ENCODE measurements at regions not wholly inside any gene's neighbourhood (a gene's known extent, or its start where the extent isn't known, plus 50 kb on each side); places are given as distances from the start of the nearest gene placed in this dataset.

DNA sequence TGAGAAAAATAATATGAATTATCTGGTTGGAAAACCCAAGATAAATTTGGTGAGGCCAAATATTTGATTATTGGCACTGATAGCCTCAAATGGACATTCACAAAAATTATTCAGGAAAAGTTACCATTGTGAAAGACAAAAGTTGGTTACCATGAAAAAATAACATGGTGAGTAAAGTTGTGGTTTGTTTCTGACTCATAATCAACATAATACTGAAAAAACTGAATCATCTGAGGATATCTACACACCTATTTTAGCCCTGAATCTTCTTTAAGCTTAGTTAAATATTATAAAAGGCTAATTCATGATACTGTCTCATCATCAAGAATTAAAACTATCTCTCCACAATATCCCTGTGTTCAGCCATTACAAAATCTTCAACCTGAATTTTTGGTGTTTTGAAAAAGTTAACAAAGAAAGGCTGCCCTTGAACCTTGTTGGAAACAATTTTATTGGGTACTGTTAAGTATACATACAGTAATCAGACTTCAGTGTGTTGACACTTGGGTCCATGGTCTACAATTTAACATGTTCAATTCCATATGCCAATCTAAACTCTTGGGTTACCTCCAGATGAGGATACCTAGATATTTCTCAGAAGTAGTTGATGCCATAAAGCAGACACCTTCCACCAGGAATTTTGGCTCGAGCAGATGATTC, 607.5 kb upstream of the SLC39A10 start:
- Mint-ChIP-seq H3K27me3 (ENCODE audit: low read depth) (peaks cover 4% of the 10 kb centered on the region), H3K27ac (no peak overlapping the region), H3K9me3 (no peaks in the 10 kb centered on the region), H3K4me1 (ENCODE audit: low read depth) (peaks cover 3% of the 10 kb centered on the region), H3K36me3 (ENCODE audit: low read depth) (no peaks in the 10 kb centered on the region), H3K4me3 (ENCODE audit: low read depth) (no peak overlapping the region)
- DNase-seq (ENCODE audit: low spot score): no peak
- intact Hi-C loops (cut with micrococcal nuclease): no loop called here

DNA sequence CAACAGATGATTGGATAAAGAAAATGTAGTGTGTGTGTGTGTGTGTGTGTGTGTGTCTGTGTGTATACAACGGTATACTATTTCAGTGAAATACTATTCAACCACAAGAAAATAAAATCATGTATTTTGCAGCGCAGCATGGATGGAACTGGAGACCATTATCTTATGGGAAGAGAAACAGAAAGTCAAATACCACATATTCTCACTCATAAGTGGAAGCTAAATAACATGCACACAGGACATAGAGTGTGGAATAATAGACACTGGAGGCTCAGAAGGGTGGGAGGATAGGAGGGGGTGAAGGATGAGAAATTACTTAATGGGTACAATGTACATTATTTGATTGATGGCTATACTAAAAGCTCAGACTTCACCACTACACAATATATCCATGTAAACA, 609.1 kb upstream of the SLC39A10 start:
- H3K9me3 Mint-ChIP-seq: no peaks in the 10 kb centered on the region
- H3K27me3 Mint-ChIP-seq (ENCODE audit: low read depth): peaks cover 5% of the 10 kb centered on the region
- H3K4me1 Mint-ChIP-seq (ENCODE audit: low read depth): peaks cover 3% of the 10 kb centered on the region
- no peaks in the 10 kb centered on the region for H3K36me3 Mint-ChIP-seq (ENCODE audit: low read depth)
- intact Hi-C loops (cut with micrococcal nuclease): no loop called here
- no peak for DNase-seq (ENCODE audit: low spot score)
- H3K27ac Mint-ChIP-seq: no peak overlapping the region
- no peak overlapping the region for H3K4me3 Mint-ChIP-seq (ENCODE audit: low read depth)

DNA sequence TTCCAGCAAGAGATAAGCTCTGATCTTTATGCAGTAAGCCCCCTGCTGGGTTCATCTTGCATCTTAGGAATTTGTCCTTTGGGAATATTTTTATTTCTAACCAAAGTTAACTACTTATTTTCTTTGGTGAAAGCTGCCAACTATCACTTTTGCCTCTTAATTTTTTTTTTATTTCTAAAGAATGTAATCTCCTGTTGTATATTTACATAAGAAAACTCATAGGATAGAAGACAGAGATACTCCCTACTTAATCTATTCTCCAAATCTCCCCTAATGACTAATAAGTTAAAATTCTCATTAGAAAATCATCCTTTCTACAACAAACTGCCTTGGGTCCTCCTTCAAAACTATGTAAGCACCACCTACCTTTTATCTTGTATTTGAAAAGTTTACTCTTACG, 612.2 kb upstream of the SLC39A10 start:
- Mint-ChIP-seq H3K36me3 (ENCODE audit: low read depth) (no peaks in the 10 kb centered on the region), H3K4me1 (ENCODE audit: low read depth) (peaks cover 3% of the 10 kb centered on the region), H3K27me3 (ENCODE audit: low read depth) (peaks cover 5% of the 10 kb centered on the region), H3K9me3 (no peaks in the 10 kb centered on the region), H3K4me3 (ENCODE audit: low read depth) (no peak overlapping the region), H3K27ac (no peak overlapping the region)
- intact Hi-C loops (cut with micrococcal nuclease): no loop called here
- no peak for DNase-seq (ENCODE audit: low spot score)

DNA sequence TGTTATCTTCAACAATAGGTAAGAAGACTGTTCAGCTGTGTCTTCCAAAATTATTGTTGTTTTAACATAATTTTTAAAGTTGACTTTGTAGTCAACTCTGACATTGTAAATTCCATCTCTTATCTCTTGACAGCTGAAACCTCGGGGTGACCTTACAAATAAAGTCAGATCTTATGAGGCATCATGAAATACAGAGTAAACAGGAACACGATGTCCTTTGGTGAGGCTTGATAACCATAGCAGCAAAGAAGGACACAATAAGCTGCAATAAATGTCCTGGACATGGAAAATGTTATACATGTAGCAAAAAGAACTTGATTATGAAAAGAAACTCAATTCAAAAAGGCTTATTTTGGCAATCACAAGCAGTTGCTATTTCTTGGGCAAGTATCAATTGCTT, 618.9 kb upstream of the SLC39A10 start:
- Mint-ChIP-seq H3K4me3 (ENCODE audit: low read depth) (no peak overlapping the region), H3K4me1 (ENCODE audit: low read depth) (no peaks in the 10 kb centered on the region), H3K9me3 (no peaks in the 10 kb centered on the region), H3K36me3 (ENCODE audit: low read depth) (no peaks in the 10 kb centered on the region), H3K27me3 (ENCODE audit: low read depth) (peaks cover 3% of the 10 kb centered on the region), H3K27ac (no peak overlapping the region)
- intact Hi-C loops (cut with micrococcal nuclease): no loop called here
- no peak for DNase-seq (ENCODE audit: low spot score)

DNA sequence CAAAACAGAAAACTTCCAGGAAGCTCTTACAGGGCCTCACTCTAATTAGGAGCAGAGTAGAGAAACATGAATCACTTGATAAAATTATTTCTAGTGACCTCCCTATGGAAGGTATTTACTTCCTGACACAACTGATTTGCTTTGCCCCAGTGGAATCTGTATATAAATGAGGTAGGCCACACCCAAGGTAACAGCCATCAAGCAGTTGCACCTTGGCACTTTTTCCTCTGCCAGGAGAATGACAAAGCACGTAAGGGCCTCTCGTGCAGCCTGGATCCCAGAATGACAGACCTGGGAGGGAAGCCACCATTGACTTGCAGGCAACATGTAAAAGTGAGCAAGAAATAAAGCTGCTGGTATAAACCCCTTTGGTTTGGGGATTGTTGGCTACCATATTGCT, 620.0 kb upstream of the SLC39A10 start:
- H3K27me3 Mint-ChIP-seq (ENCODE audit: low read depth): no peaks in the 10 kb centered on the region
- H3K4me1 Mint-ChIP-seq (ENCODE audit: low read depth): no peaks in the 10 kb centered on the region
- H3K4me3 Mint-ChIP-seq (ENCODE audit: low read depth): no peak overlapping the region
- no peak overlapping the region for H3K27ac Mint-ChIP-seq
- intact Hi-C loops (cut with micrococcal nuclease): no loop called here
- DNase-seq (ENCODE audit: low spot score): no peak
- H3K36me3 Mint-ChIP-seq (ENCODE audit: low read depth): no peaks in the 10 kb centered on the region
- H3K9me3 Mint-ChIP-seq: no peaks in the 10 kb centered on the region

DNA sequence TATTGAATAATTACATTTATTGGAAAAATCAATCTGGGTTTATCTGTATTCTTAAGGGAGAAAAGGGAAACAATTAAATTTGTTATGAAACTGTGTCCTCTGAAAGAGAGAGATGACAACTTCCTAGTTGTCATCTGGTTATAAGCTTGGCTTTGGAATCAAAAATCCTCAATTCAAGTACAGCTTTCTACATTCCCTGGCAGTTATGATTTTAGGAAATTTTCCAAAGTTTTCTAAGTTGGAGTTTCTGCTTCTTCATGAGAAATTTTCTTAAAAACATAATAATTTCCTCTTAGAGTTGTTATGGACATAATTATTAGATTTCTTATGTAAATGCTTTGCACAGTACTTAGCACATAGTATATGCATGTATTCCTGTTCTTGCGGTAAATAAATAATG, 625.6 kb upstream of the SLC39A10 start:
- DNase-seq (ENCODE audit: low spot score): no peak
- peaks cover 2% of the 10 kb centered on the region for H3K4me1 Mint-ChIP-seq (ENCODE audit: low read depth)
- no peak overlapping the region for H3K27ac Mint-ChIP-seq
- intact Hi-C loops (cut with micrococcal nuclease): no loop called here
- H3K9me3 Mint-ChIP-seq: no peaks in the 10 kb centered on the region
- peaks cover 1% of the 10 kb centered on the region for H3K27me3 Mint-ChIP-seq (ENCODE audit: low read depth)
- no peak overlapping the region for H3K4me3 Mint-ChIP-seq (ENCODE audit: low read depth)
- H3K36me3 Mint-ChIP-seq (ENCODE audit: low read depth): no peaks in the 10 kb centered on the region

DNA sequence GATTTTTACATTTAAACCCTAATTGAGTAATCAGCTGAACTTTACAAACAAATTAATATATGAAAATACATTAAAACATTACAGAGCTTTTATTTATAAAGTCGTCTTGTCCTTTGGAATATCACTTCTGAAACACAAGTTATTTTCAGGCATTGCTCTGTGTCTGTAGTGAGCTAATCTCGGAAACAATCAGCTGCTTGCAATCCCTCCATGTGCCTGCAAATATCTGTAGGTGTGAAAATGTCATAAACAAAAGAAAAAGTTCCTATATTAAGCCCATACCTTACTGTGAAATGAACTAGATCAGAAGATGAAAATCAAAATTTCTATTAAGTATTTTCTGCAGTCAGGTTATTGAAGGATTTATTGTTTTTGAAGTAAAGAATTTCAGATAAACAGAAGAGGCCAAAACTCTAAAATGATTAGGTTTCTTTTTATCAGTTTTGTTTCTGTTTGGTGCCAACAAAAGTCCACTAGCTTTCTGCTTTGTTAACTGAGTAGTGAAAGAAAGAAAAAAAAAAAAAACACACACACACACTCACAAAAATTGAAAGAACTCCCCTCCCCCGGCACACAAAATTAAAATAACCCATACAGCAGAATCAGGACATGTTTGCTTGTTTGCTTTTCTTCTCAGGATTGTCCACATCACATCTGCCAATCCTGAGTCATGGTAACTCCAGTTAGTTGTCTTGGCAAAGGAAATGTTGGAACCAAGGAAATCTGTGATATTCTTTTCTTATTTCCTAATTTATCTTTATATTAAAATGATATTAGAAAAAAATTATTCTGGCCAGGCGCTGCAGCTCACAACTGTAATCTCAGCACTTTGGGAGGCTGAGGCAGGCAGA, 627.0 kb upstream of the SLC39A10 start:
- Mint-ChIP-seq H3K27me3 (ENCODE audit: low read depth) (peaks cover 1% of the 10 kb centered on the region), H3K9me3 (no peaks in the 10 kb centered on the region), H3K4me3 (ENCODE audit: low read depth) (no peak overlapping the region), H3K36me3 (ENCODE audit: low read depth) (no peaks in the 10 kb centered on the region), H3K4me1 (ENCODE audit: low read depth) (peaks cover 2% of the 10 kb centered on the region), H3K27ac (no peak overlapping the region)
- DNase-seq (ENCODE audit: low spot score): no peak
- intact Hi-C loops (cut with micrococcal nuclease): no loop called here

DNA sequence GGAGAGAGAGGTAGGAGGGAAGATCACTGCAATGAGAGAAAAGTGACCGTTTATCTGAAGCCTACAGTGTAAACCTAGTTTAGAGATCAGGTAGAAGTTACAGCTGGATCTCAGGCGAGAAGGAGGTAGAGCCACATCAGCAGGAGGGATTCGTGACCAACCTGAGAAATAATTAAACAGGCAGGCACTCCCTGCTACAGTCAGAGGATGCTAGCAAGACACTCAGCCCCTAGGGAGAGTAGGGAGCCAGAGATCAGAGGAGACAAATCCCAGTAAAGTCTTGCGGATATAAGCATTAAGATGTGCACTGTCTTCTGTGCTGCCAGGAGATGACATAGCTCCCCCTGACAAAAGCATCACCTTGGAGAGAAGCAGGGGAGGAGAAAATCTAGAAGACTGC, 629.1 kb upstream of the SLC39A10 start:
- peaks cover 1% of the 10 kb centered on the region for H3K27me3 Mint-ChIP-seq (ENCODE audit: low read depth)
- no peak overlapping the region for H3K27ac Mint-ChIP-seq
- intact Hi-C loops (cut with micrococcal nuclease): no loop called here

DNA sequence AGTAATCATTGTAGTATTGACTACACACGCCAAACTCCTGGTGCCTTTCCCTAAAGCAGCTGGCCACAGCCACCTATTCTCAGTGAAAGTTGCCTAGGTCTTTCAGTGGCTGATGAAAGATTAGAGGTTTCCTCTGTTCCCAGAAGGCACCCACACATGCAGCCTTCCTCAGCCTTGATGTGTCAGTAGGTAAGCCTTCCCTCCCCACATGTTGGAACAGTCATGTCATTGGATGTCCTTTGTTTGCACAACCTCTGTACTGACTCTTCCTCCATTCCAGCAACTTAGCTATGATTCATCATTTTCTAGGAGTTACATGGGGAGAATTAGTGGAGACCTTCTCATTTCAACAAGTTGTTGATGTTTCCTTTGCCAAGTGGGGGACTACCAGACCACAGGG, 630.8 kb upstream of the SLC39A10 start:
- intact Hi-C loops (cut with micrococcal nuclease): no loop called here
- H3K27ac Mint-ChIP-seq: no peak overlapping the region
- H3K36me3 Mint-ChIP-seq (ENCODE audit: low read depth): no peaks in the 10 kb centered on the region
- H3K9me3 Mint-ChIP-seq: no peaks in the 10 kb centered on the region
- peaks cover 6% of the 10 kb centered on the region for H3K4me1 Mint-ChIP-seq (ENCODE audit: low read depth)
- DNase-seq (ENCODE audit: low spot score): no peak
- H3K27me3 Mint-ChIP-seq (ENCODE audit: low read depth): peaks cover 1% of the 10 kb centered on the region
- H3K4me3 Mint-ChIP-seq (ENCODE audit: low read depth): no peak overlapping the region

More for the DNA sequence above, 629.1 kb upstream of the SLC39A10 start:
- Mint-ChIP-seq H3K4me3 (ENCODE audit: low read depth) (no peak overlapping the region), H3K9me3 (no peaks in the 10 kb centered on the region), H3K36me3 (ENCODE audit: low read depth) (no peaks in the 10 kb centered on the region), H3K4me1 (ENCODE audit: low read depth) (peaks cover 2% of the 10 kb centered on the region)
- no peak for DNase-seq (ENCODE audit: low spot score)

DNA sequence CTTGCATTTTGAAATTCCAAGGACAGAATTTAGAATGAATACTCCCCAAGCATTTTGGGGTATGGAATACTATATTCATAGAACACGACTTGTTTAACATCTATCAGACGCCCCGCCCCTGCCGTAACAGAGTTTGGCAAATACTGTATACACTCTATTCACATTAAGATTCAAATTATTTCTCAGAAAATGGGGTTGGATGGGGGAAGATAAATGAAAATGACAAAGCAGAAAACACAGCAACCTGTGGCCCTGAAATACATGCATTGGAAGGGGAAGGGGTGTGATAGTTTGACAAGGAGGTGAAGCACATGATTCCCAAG, 634.6 kb upstream of the SLC39A10 start:
- Mint-ChIP-seq H3K36me3 (ENCODE audit: low read depth) (no peaks in the 10 kb centered on the region), H3K4me1 (ENCODE audit: low read depth) (peaks cover 4% of the 10 kb centered on the region), H3K27ac (no peak overlapping the region), H3K9me3 (no peaks in the 10 kb centered on the region), H3K4me3 (ENCODE audit: low read depth) (no peak overlapping the region), H3K27me3 (ENCODE audit: low read depth) (peaks cover 1% of the 10 kb centered on the region)
- intact Hi-C loops (cut with micrococcal nuclease): no loop called here
- no peak for DNase-seq (ENCODE audit: low spot score)

DNA sequence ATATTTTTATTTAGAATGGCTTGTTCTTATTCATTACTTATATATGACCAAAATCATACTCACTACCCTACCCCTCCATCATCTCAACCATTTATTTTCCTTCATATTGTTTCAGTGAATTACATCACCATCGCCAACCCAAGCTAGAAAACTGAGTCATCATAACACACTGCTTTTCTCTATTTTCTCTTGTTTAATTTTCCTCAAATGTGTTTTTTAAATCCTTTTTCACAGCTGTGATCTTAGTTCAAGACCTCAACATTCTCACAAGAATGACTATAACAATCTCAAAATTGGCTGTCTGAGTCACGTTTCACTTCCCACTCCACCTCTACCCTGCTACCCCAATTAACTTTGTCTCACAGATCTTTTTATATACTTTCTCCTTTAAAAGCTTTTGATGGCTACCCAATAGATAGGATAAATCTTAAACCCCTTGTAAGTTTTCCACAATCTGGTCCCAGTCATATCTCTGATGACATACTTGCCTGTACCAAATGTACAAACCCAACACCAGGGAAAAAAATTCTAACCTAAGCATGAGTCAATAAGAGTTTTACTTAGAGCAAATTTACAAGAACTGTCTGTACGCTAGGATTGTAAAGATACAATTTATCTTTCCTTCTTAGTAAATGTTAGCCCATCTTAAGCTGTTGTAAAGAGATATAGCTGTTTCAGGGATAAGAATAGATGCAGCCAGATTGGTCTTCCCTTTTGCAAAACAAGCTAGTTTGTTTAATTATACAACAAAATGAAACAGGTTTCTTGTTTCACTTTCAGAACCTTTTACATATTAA, 635.1 kb upstream of the SLC39A10 start:
- Mint-ChIP-seq H3K4me1 (ENCODE audit: low read depth) (peaks cover 4% of the 10 kb centered on the region), H3K4me3 (ENCODE audit: low read depth) (no peak overlapping the region), H3K36me3 (ENCODE audit: low read depth) (no peaks in the 10 kb centered on the region), H3K9me3 (no peaks in the 10 kb centered on the region), H3K27ac (peak overlapping the region; percentile 6), H3K27me3 (ENCODE audit: low read depth) (peaks cover 1% of the 10 kb centered on the region)
- DNase-seq (ENCODE audit: low spot score): no peak
- intact Hi-C loops (cut with micrococcal nuclease): no loop called here

DNA sequence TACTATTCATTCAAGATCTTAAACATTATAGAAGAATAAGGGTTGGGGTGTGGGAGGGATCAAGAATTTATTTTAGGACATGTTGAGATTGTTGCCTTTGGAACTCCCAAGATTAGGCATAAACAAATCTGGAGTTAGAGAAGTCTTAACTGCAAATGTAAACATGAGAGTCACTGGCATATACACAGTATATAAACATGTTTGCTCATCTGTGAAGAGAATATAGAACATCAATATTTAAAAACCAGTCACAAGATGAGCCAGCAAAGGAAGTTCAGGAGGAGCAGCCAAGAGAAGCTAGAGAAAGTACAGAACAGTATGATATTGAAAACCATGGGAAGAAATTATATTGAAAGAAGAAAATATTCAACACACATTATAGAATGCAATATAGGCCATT, 638.6 kb upstream of the SLC39A10 start:
- no peaks in the 10 kb centered on the region for H3K9me3 Mint-ChIP-seq
- H3K27me3 Mint-ChIP-seq (ENCODE audit: low read depth): no peaks in the 10 kb centered on the region
- no peaks in the 10 kb centered on the region for H3K36me3 Mint-ChIP-seq (ENCODE audit: low read depth)
- no peak for DNase-seq (ENCODE audit: low spot score)
- H3K27ac Mint-ChIP-seq: no peak overlapping the region
- peaks cover 4% of the 10 kb centered on the region for H3K4me1 Mint-ChIP-seq (ENCODE audit: low read depth)
- H3K4me3 Mint-ChIP-seq (ENCODE audit: low read depth): no peak overlapping the region
- intact Hi-C loops (cut with micrococcal nuclease): no loop called here

DNA sequence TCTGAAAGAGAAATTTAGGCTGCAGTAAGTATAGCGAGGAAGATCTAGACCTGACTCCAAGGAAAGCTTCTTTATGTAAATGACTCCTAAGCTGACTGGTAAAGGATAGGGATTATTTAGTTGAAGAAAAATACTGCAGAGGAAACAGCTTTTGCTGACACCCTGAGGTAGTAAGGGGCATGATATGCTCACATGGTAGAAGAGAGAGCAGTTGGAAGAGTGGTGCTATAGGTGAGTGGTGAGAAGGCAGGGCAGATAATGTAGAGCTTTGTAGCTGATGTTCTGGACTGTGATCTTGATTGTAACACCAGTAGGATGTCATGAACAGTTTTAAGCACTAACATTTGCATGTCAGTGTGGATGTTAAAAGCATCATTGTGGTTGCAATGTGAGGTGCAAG, 639.1 kb upstream of the SLC39A10 start:
- H3K9me3 Mint-ChIP-seq: no peaks in the 10 kb centered on the region
- no peak overlapping the region for H3K27ac Mint-ChIP-seq
- no peak overlapping the region for H3K4me3 Mint-ChIP-seq (ENCODE audit: low read depth)
- H3K27me3 Mint-ChIP-seq (ENCODE audit: low read depth): no peaks in the 10 kb centered on the region
- intact Hi-C loops (cut with micrococcal nuclease): no loop called here
- H3K36me3 Mint-ChIP-seq (ENCODE audit: low read depth): no peaks in the 10 kb centered on the region
- H3K4me1 Mint-ChIP-seq (ENCODE audit: low read depth): peaks cover 4% of the 10 kb centered on the region
- no peak for DNase-seq (ENCODE audit: low spot score)
